Choroid plexus epithelial cell (primary cell): ENCODE measurements at regions not wholly inside any gene's neighbourhood (a gene's known extent, or its start where the extent isn't known, plus 50 kb on each side); places are given as distances from the start of the nearest gene placed in this dataset.
"Not testable (repeated sequence)": the region's sequence is repeated elsewhere in the genome, so short reads cannot be mapped to it uniquely, and the experiment has no call there.

Experiments used
- DNase-seq: peaks from one replicate; pipeline ENCODE4 v3.0.0-alpha.2; 2010; ENCODE audit warnings: low read depth
- H3K4me3 ChIP-seq: 2 replicates; pipeline ENCODE4 v1.5.1; 2011; ENCODE audit warnings: low read depth, mild to moderate bottlenecking, control low read depth, low read length, moderate library complexity
- TF ChIP-seq, protein P1 (sequence below): conservative IDR thresholded peaks from 2 replicates; pipeline ENCODE4 v1.5.1; 2011; ENCODE audit warnings: low read depth, mild to moderate bottlenecking, control low read depth, inconsistent platforms, low read length, moderate library complexity

- TF ChIP-seq, protein P1, sequence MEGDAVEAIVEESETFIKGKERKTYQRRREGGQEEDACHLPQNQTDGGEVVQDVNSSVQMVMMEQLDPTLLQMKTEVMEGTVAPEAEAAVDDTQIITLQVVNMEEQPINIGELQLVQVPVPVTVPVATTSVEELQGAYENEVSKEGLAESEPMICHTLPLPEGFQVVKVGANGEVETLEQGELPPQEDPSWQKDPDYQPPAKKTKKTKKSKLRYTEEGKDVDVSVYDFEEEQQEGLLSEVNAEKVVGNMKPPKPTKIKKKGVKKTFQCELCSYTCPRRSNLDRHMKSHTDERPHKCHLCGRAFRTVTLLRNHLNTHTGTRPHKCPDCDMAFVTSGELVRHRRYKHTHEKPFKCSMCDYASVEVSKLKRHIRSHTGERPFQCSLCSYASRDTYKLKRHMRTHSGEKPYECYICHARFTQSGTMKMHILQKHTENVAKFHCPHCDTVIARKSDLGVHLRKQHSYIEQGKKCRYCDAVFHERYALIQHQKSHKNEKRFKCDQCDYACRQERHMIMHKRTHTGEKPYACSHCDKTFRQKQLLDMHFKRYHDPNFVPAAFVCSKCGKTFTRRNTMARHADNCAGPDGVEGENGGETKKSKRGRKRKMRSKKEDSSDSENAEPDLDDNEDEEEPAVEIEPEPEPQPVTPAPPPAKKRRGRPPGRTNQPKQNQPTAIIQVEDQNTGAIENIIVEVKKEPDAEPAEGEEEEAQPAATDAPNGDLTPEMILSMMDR: no peak
- no peak for DNase-seq
- no peak overlapping the region for H3K4me3 ChIP-seq
Measured at GRCh38 chr15:92796161-92796611, 103.9 kb upstream of the CHD2 start.

DNA sequence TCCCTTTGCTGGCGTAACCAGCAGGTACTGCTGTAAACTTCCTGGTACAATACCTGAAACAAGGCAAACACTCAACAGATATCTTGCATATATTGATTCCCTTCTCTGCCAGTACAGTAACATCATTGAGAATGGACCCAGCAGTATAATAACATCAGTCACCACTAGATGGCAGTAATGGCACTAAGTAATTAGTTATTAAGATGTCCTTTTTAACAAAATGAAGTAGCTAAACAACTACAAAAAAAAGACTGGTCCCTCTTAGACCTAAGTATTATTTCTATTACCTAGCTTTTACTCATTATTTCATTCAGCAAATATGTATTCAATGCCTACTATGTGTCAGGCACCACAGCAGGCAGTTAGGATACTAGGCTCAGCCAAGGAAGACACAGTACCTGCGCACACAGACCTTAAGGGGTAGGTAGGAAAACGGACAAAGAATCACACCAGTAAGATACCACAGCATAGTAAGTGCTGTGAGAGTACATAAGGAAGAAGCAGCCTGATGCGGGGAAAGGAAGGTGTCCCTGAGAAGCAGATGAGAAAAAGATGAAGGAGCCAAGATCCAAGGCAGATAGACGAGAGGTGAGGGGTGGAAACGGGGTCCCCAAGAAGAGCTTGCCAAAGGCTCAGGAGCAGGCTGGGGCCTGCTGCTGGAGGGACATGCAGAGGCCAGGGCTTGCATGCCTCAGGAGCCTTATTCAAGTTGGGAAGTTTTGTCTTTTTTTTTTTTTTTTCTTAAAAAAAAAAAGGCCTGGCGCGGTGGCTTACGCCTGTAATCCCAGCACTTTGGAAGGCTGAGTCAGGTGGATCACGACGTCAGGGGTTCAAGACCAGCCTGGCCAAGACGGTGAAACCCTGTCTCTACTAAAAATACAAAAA, 102.7 kb upstream of the CHD2 start:
- TF ChIP-seq, protein P1: peak; percentile 62
- DNase-seq: peak; percentile 88

DNA sequence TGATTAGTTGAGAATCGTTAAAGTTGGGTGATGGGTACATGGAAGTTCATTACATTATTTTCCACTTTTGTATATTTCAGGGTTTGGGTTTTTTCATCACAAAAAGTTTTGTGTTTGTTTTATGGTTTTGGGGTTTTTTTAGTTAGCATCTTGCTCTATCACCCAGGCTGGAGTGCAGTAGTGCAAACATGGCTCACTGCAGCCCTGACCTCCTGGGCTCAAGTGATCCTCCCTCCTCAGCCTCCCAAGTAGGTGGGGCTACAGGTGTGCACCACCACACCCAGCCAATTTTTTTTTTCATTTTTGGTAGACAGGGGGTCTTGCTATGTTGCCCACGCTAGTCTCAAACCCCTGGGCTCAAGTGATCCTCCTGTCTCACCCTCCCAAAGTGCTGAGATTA, 100.1 kb upstream of the CHD2 start:
- TF ChIP-seq, protein P1: no peak
- no peak overlapping the region for H3K4me3 ChIP-seq
- DNase-seq: no peak

More for the DNA sequence above, 102.7 kb upstream of the CHD2 start:
- H3K4me3 ChIP-seq: no peak overlapping the region

- H3K4me3 ChIP-seq, DNase-seq: not testable (repeated sequence)
Measured at GRCh38 chr15:92800416-92801055, 99.6 kb upstream of the CHD2 start.

- peak; percentile 77 for DNase-seq
- not testable (repeated sequence) for H3K4me3 ChIP-seq
Measured at GRCh38 chr15:92801056-92801773, 98.9 kb upstream of the CHD2 start.

DNA sequence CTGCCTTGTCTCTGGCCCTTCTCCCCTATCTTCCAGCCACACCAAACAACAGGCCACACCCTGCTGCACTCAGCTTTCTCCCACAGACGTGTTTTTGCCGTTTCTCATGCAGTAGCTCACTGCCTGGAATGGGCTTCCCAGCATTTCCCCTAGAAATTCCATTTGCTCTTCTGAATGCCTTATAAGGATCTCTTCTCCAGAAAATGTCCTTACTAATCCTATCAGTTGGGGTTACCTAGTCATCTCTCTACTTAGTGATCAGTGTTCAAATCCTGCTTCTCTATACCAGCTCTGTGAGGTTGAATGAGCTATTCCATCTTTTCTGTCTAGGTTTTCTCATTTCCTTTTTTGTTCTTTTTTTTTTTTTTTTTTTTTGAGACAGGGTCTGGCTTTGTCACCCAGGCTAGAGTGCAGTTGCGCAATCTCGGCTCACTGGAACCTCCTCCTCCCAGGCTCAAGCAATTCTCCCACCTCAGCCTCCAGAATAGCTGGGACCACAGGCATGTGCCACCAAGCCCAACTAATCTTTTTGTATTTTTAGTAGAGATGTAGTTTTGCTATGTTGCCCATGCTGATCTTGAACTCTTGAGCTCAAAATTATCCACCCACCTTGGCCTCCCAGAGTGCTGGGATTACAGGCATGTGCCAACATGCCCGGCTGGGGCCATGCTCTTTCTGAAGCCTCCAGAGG, 98.2 kb upstream of the CHD2 start:
- no peak overlapping the region for H3K4me3 ChIP-seq
- peak; percentile 79 for DNase-seq
- TF ChIP-seq, protein P1: no peak

- DNase-seq: no peak
- TF ChIP-seq, protein P1: no peak
- no peak overlapping the region for H3K4me3 ChIP-seq
Measured at GRCh38 chr15:92803536-92803851, 96.6 kb upstream of the CHD2 start.
